ENCODE measurements at regions not wholly inside any gene's neighbourhood (a gene's known extent, or its start where the extent isn't known, plus 50 kb on each side); places are given as distances from the start of the nearest gene placed in this dataset.
A peak's percentile ranks its signal among the peaks of the same experiment; 100 is the strongest.
"Not testable (repeated sequence)": the region's sequence is repeated elsewhere in the genome, so short reads cannot be mapped to it uniquely, and the experiment has no call there.

DNA sequence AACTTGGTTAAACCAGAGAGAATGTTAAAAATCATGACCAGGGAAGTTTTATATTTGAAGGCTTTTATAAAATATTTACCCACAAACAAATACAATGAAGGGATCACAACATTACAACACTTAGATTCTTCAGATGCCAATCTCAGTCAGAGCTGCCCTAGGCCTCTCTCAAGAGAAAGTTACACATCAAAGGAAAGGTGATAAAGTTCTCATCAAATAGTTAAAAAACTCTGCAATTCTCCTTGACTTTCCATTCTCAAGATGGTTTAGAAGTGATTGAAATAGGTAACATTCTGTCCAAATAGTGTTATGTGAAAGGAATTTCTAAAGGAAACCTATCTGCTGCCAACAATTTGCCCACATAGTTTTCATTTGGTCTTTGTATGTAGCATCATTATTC, 1115.2 kb upstream of the MIR17HG start:
- peak; percentile 9 for DNase-seq

- no peak for DNase-seq
These were observed 1113.4 kb upstream of the MIR17HG start for GRCh38 chr13:90233933-90234672.

DNA sequence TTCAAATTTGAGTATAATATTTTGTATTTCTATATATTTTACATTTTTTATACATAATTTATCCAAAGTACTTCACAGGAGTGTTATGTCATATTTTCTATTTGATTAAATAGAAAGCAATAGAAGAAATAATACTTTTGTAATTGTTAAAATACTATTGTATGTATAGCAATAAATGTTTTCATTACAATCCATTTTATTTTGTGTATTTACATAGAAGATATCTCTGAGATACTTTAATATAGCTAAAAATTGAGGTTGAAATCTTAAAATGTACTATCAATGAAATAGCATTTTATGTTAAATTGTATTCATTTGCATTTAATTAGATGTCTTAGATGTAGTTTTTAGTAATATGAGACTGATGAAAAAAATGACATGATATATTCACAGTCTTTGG, 1109.6 kb upstream of the MIR17HG start:
- no peak for DNase-seq

GRCh38 chr13:90238413-90238812, 1109.1 kb upstream of the MIR17HG start:
- DNase-seq, result peak; percentile 79

GRCh38 chr13:90239130-90239529, 1108.4 kb upstream of the MIR17HG start:
- no peak for DNase-seq

- DNase-seq, result no peak
These were observed 1101.5 kb upstream of the MIR17HG start for GRCh38 chr13:90246005-90246404.

DNA sequence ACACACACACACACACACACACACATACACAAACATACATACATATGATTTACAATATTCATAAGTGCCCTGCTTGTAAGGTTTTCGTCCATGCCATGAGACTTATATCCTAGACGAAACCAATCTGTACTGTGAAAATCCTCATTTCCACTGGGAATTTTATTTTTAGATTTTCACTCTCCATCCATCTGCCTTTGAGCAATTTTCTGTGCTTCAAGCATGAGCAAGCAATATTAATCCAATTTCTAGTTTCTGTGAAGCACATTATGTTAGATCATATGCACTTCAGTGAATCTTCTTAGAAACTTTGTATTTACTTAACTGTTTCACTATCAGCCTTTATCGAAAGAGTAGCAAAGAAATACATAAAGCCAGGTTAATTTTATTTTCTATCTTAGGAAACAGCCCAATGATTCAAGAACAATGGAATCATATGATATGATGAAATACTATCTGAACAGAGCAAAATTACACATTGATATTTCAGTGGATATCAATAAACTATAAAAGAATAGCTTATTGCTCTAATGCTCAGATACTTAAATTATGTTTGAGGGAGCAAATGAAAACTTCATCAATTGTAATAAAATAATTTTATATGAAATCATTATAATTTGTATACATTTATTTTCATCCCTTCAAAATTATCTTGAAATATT, 1100.7 kb upstream of the MIR17HG start:
- no peak for DNase-seq

GRCh38 chr13:90253806-90254205, 1093.7 kb upstream of the MIR17HG start:
- no peak for DNase-seq

DNA sequence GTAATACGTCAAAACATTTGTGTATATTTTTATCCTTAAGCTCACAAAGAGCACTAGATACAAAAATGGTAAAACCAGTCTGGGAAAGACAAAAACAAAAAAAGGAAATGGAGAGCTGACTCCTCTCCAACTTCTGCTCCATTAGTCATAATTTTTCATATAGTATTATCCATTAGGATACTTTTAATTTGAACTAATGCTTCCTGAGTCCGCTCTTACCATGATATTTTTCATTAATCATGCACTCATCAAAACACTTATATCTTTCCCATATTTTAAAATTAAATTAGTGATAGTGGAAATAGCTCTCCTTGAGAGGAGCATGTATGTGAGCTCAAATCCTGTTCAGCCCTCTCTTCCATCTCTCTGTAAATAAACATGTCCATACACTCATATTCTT, 1093.0 kb upstream of the MIR17HG start:
- no peak for DNase-seq

GRCh38 chr13:90256746-90257145, 1090.7 kb upstream of the MIR17HG start:
- DNase-seq, result no peak

DNA sequence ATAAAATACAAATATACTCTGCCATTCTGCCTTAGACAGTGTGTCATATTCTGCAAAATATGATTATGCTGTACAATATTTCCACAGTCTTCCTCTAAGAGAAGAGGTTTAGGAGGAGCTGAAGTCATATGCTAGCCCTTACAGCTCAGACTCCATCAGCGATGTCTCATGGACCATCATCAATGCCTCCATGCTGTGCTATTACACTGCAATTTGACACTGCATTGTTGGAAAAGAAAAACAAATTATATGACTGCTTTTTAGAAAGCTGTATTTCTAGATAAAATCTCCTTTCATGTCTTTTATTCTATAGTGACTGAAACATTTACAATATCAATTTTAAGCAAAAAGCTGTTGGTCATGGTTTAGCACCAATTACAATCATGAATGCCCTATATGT, 1089.4 kb upstream of the MIR17HG start:
- no peak for DNase-seq

DNA sequence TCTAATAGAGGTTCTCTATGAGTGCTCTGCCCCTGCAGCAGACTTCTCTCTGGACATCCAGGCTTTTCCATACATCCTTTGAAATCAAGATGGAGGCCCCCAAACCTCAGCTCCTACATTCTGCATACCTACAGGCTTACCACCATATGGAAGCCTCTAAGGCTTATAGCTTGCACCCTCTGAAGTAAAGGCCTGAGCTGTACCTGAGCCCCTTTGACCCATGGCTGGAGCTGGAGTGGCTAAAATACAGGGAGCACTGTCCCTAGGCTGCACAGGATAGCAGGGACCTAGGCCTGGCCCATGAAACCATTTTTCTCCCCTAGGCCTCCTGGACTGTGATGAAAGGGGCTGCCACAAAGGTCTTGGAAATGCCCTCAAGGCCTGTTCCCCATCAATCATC, 1086.1 kb upstream of the MIR17HG start:
- DNase-seq, result no peak

DNA sequence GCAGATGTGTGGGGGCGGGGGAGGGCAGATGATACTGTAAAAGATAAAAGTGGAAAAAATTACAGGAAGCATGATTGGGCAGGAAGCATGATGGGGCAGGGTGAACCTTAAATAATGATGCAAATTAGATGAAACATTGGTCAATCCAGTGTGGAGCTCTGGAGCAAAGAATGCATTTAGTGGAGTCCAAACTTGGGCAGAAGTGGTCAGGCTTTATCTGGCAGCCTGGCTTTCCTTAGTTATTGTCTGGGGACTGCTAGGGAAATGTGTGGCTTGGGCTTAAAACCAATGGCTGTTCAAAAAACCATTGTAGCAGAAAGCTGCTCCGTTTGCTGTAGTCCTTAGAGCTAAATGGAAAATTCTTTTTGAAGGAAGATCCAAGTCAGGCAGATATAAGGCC, 1077.3 kb upstream of the MIR17HG start:
- DNase-seq, result no peak

DNA sequence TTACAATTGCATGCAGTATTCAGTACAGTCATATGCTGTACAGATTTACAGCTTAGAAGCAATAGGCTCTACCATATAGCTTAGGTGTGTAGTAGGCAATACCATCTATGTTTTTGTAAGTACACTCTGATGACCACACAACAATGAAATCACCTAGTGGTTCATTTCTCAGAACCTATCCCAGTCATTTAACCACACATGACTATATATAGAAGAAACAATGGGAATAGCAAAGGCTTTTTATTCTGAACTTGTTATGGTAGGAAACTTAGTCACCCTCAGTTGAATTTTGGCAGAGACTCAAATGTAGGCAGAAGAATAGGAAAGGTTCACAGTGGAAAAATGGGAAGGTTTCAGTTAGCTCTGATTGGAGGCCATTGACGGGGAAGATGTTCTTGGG, 1075.1 kb upstream of the MIR17HG start:
- peak; percentile 51 for DNase-seq

DNA sequence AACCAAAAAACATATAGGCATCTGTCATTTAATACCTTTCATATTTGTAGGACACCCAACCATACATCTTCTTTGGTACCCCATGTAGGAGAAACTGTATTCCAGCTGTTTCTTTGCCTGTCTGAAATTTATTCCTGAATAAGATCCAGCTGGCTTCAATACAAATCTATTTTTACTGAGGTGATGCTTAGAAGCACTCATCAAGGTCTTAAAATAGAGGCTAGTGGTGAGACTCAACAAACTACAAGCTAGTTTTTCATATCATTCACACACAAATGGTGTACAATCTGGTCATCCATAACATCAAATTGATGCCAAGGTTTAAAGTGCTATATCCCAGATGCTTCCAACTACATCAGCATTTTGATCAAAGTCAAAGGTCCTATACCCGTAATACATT, 1071.3 kb upstream of the MIR17HG start:
- DNase-seq, result no peak

- DNase-seq, result not testable (repeated sequence)
These were observed 1069.3 kb upstream of the MIR17HG start for GRCh38 chr13:90278231-90278630.

- no peak for DNase-seq
These were observed 1065.8 kb upstream of the MIR17HG start for GRCh38 chr13:90281709-90282108.

- DNase-seq, result no peak
These were observed 1060.0 kb upstream of the MIR17HG start for GRCh38 chr13:90287521-90287920.

GRCh38 chr13:90293793-90294361, 1053.6 kb upstream of the MIR17HG start:
- DNase-seq, result no peak

- DNase-seq, result no peak
These were observed 1048.2 kb upstream of the MIR17HG start for GRCh38 chr13:90299238-90299637.

DNA sequence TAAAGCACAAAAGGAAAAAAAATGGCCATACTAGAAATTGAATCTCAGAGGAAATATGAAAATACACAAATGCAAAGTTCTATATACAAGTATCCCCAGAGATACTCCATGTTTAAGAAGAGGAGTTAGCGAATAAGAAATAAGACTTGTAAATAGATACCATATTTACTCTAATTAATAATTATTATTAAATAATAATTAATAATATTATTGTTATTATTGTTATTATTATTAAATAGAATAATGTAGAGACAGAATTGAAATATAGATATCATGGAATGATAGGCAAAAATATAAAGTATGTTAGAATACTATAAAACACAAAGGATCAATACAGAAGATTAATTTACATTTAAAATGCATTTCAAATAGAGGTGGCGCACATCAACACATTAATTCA, 1047.5 kb upstream of the MIR17HG start:
- DNase-seq, result no peak

GRCh38 chr13:90302107-90302506, 1045.4 kb upstream of the MIR17HG start:
- peak; percentile 2 for DNase-seq

GRCh38 chr13:90305796-90306195, 1041.7 kb upstream of the MIR17HG start:
- no peak for DNase-seq

GRCh38 chr13:90307136-90307535, 1040.4 kb upstream of the MIR17HG start:
- DNase-seq, result no peak
